DOHH2 (cell line): ENCODE measurements at regions not wholly inside any gene's neighbourhood (a gene's known extent, or its start where the extent isn't known, plus 50 kb on each side); places are given as distances from the start of the nearest gene placed in this dataset.

Source experiments
- CTCF ChIP-seq: fragments of 200-600 bp; sonication (generic); IDR thresholded peaks from one replicate; pipeline ENCODE4 v1.5.1; 2014; ENCODE audit warnings: antibody characterized with exemption, mild to moderate bottlenecking, low read depth, low read length; ENCODE audit not compliant: poor library complexity, severe bottlenecking
- EZH2phosphoT487 ChIP-seq: fragments of 200-600 bp; sonication (generic); IDR thresholded peaks from 2 replicates; pipeline ENCODE4 v1.6.1; 2017; ENCODE audit warnings: borderline replicate concordance, mild to moderate bottlenecking, antibody characterized with exemption, low read length, moderate library complexity, mixed read lengths

DNA sequence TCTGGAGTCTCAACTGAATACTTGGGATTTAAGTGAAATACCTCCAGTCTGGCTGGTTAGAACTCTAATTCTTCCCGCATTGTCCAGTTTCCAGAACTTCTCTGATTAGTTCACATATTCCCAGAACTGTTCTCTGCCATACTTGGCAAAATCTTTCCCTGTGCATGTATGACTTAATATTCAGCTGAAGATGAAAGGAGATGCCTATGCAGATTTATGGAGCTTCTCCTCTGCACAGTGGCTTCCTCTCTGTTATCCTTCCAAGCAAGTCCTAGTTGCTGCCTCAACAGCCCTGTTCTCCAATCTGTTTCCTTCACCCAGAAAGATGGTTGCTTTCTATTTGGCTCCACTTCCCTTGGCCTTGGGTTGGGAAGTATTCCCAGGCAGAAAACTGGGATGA lies 155.4 kb upstream of the GATA6 start:
- TF ChIP-seq CTCF (no peak), EZH2phosphoT487 (no peak)
